Mesendoderm (in vitro differentiated cells): ENCODE measurements at regions not wholly inside any gene's neighbourhood (a gene's known extent, or its start where the extent isn't known, plus 50 kb on each side); places are given as distances from the start of the nearest gene placed in this dataset.
"Not testable (repeated sequence)": the region's sequence is repeated elsewhere in the genome, so short reads cannot be mapped to it uniquely, and the experiment has no call there.

Source experiments
- DNase-seq: peaks from one replicate; pipeline ENCODE4 v3.0.0; 2013
- H2AK5ac ChIP-seq: 2 replicates; pipeline ENCODE4 v1.6.1; 2013; ENCODE audit warnings: low read length, inconsistent platforms
- H2BK120ac ChIP-seq: 2 replicates; pipeline ENCODE4 v1.6.1; 2013; ENCODE audit warnings: low read depth, mild to moderate bottlenecking, low read length, moderate library complexity, mixed read lengths
- H2BK15ac ChIP-seq: replicated peaks from 2 replicates; pipeline ENCODE4 v1.6.1; 2013; ENCODE audit warnings: low read depth, mild to moderate bottlenecking, moderate library complexity
- H2BK5ac ChIP-seq: 2 replicates; pipeline ENCODE4 v1.6.1; 2013; ENCODE audit warnings: low read length, inconsistent platforms
- H3K18ac ChIP-seq: 2 replicates; pipeline ENCODE4 v1.6.1; 2013; ENCODE audit warnings: mild to moderate bottlenecking, low read length, mixed read lengths
- H3K23ac ChIP-seq: one replicate; pipeline ENCODE4 v1.6.1; 2013; ENCODE audit warnings: low read length
- H3K27ac ChIP-seq: 2 replicates; pipeline ENCODE4 v1.5.1; 2013; ENCODE audit warnings: low read depth, mild to moderate bottlenecking, inconsistent platforms, low read length, moderate library complexity
- H3K27me3 ChIP-seq: 2 replicates; pipeline ENCODE4 v1.6.1; 2013; ENCODE audit warnings: low read length, control low read depth, mild to moderate bottlenecking, inconsistent platforms; ENCODE audit not compliant: insufficient read depth, poor library complexity
- H3K36me3 ChIP-seq: 2 replicates; pipeline ENCODE4 v1.6.1; 2013; ENCODE audit warnings: low read length, inconsistent platforms; ENCODE audit not compliant: control insufficient read depth, insufficient read depth
- H3K4ac ChIP-seq: one replicate; pipeline ENCODE4 v1.6.1; 2013; ENCODE audit warnings: low read depth, mild to moderate bottlenecking, low read length, moderate library complexity
- H3K4me1 ChIP-seq: 2 replicates; pipeline ENCODE4 v1.6.1; 2013; ENCODE audit warnings: low read depth, low read length, inconsistent platforms; ENCODE audit not compliant: control insufficient read depth
- H3K4me2 ChIP-seq: 2 replicates; pipeline ENCODE4 v1.6.1; 2013; ENCODE audit warnings: low read length
- H3K4me3 ChIP-seq: 2 replicates; pipeline ENCODE4 v1.5.1; 2013; ENCODE audit warnings: mild to moderate bottlenecking, low read length
- H3K56ac ChIP-seq: one replicate; pipeline ENCODE4 v1.6.1; 2013; ENCODE audit warnings: low read length
- H3K79me1 ChIP-seq: 2 replicates; pipeline ENCODE4 v1.6.1; 2013; ENCODE audit warnings: low read length, inconsistent platforms
- H3K79me2 ChIP-seq: 2 replicates; pipeline ENCODE4 v1.6.1; 2013; ENCODE audit warnings: mild to moderate bottlenecking, low read length; ENCODE audit not compliant: control insufficient read depth, insufficient read depth
- H3K9ac ChIP-seq: 2 replicates; pipeline ENCODE4 v1.6.1; 2013; ENCODE audit warnings: low read length, inconsistent platforms
- H4K5ac ChIP-seq: one replicate; pipeline ENCODE4 v1.6.1; 2013; ENCODE audit warnings: low read length
- H4K8ac ChIP-seq: one replicate; pipeline ENCODE4 v1.6.1; 2013; ENCODE audit warnings: low read depth, mild to moderate bottlenecking, control low read depth, low read length, moderate library complexity
- WGBS: extraction: QIAGEN DNeasy Blood & Tissue Kit; methylation state at CpG from one replicate; pipeline ENCODE4 v1.1.7; 2013; ENCODE audit warnings: low lambda C conversion rate, missing lambda C conversion rate; ENCODE audit not compliant: insufficient coverage; ENCODE audit errors: extremely low coverage; 5-methylcytosine and 5-hydroxymethylcytosine counted together

GRCh38 chrX:33949300-33949699 lies 182.8 kb downstream of the FAM47A start:
- H3K4me3 ChIP-seq = no peak overlapping the region
- H3K27ac ChIP-seq = no peak overlapping the region
- no peak overlapping the region for H4K8ac ChIP-seq
- no peak overlapping the region for H3K4ac ChIP-seq
- no peaks in the 10 kb centered on the region for H3K79me2 ChIP-seq
- no peak overlapping the region for H3K56ac ChIP-seq
- no peak for DNase-seq
- H3K27me3 ChIP-seq = no peaks in the 10 kb centered on the region
- H2BK120ac ChIP-seq = no peak overlapping the region
- no peaks in the 10 kb centered on the region for H3K36me3 ChIP-seq
- no peak overlapping the region for H4K5ac ChIP-seq
- H3K4me2 ChIP-seq = no peak overlapping the region
- H3K79me1 ChIP-seq = no peaks in the 10 kb centered on the region
- no peak overlapping the region for H2AK5ac ChIP-seq
- WGBS = no CpG with 5 or more reads among the region's 2 CpGs
- H2BK15ac ChIP-seq = no peak overlapping the region
- H3K23ac ChIP-seq = no peak overlapping the region
- H3K18ac ChIP-seq = no peak overlapping the region
- no peak overlapping the region for H2BK5ac ChIP-seq
- no peak overlapping the region for H3K9ac ChIP-seq
- no peaks in the 10 kb centered on the region for H3K4me1 ChIP-seq

DNA sequence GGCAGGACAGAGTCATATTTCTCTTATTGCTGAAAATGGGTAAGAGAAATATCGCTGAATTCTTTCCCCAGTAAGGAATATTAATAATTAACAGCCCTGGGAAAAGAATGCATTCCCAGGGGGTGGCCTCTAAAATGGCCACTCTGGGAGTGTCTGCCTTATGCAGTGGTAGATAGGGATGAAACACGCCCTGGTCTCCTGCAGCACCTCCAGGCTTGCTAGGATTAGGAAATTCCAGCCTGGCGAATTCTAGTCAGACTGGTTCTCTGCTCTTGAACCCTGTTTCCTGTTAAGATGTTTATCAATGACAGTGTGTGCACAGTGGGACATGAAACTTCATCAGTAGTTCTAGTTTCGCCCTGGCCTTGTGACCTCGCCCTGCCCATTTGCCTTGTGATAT lies 205.9 kb downstream of the FAM47A start:
- H4K8ac ChIP-seq, H3K79me2 ChIP-seq, H3K9ac ChIP-seq, H3K4me2 ChIP-seq, H3K27ac ChIP-seq, H3K4me1 ChIP-seq, H3K23ac ChIP-seq, H2BK120ac ChIP-seq, H3K36me3 ChIP-seq, H3K4ac ChIP-seq, H3K27me3 ChIP-seq, H2BK5ac ChIP-seq, H3K4me3 ChIP-seq, H3K79me1 ChIP-seq, H3K56ac ChIP-seq, H2BK15ac ChIP-seq, H3K18ac ChIP-seq, H2AK5ac ChIP-seq, H4K5ac ChIP-seq: not testable (repeated sequence)
- no CpG with 5 or more reads among the region's 5 CpGs for WGBS
- peak; percentile 5 for DNase-seq

GRCh38 chrX:33923262-33923661 lies 208.9 kb downstream of the FAM47A start:
- no peak overlapping the region for H3K4me3 ChIP-seq
- no CpG with 5 or more reads among the region's 2 CpGs for WGBS
- DNase-seq = no peak
- no peak overlapping the region for H3K27ac ChIP-seq
- no peak overlapping the region for H3K9ac ChIP-seq
- H3K27me3 ChIP-seq = no peaks in the 10 kb centered on the region
- no peak overlapping the region for H3K18ac ChIP-seq
- no peaks in the 10 kb centered on the region for H3K79me2 ChIP-seq
- H2BK15ac ChIP-seq = no peak overlapping the region
- H2BK5ac ChIP-seq = no peak overlapping the region
- no peak overlapping the region for H3K23ac ChIP-seq
- H3K56ac ChIP-seq = no peak overlapping the region
- H3K4me1 ChIP-seq = no peaks in the 10 kb centered on the region
- H2AK5ac ChIP-seq = no peak overlapping the region
- no peak overlapping the region for H2BK120ac ChIP-seq
- H3K4ac ChIP-seq = no peak overlapping the region
- no peak overlapping the region for H3K4me2 ChIP-seq
- H3K79me1 ChIP-seq = no peaks in the 10 kb centered on the region
- H4K8ac ChIP-seq = no peak overlapping the region
- no peaks in the 10 kb centered on the region for H3K36me3 ChIP-seq
- H4K5ac ChIP-seq = no peak overlapping the region

GRCh38 chrX:33909836-33910235 lies 222.3 kb downstream of the FAM47A start:
- H3K9ac ChIP-seq = no peak overlapping the region
- no peak overlapping the region for H3K4me3 ChIP-seq
- H3K56ac ChIP-seq = peak overlapping the region; percentile 25
- H3K23ac ChIP-seq = no peak overlapping the region
- no peaks in the 10 kb centered on the region for H3K79me2 ChIP-seq
- no peak overlapping the region for H3K4me2 ChIP-seq
- no peaks in the 10 kb centered on the region for H3K36me3 ChIP-seq
- H2BK120ac ChIP-seq = peak overlapping the region; percentile 15
- H3K27me3 ChIP-seq = no peaks in the 10 kb centered on the region
- no peak overlapping the region for H4K5ac ChIP-seq
- H3K27ac ChIP-seq = no peak overlapping the region
- DNase-seq = no peak
- no peak overlapping the region for H2BK5ac ChIP-seq
- no peaks in the 10 kb centered on the region for H3K79me1 ChIP-seq
- no CpG with 5 or more reads among the region's 1 CpG for WGBS
- no peak overlapping the region for H3K18ac ChIP-seq
- H3K4me1 ChIP-seq = no peaks in the 10 kb centered on the region
- H3K4ac ChIP-seq = no peak overlapping the region
- H2AK5ac ChIP-seq = no peak overlapping the region
- no peak overlapping the region for H4K8ac ChIP-seq
- no peak overlapping the region for H2BK15ac ChIP-seq

DNA sequence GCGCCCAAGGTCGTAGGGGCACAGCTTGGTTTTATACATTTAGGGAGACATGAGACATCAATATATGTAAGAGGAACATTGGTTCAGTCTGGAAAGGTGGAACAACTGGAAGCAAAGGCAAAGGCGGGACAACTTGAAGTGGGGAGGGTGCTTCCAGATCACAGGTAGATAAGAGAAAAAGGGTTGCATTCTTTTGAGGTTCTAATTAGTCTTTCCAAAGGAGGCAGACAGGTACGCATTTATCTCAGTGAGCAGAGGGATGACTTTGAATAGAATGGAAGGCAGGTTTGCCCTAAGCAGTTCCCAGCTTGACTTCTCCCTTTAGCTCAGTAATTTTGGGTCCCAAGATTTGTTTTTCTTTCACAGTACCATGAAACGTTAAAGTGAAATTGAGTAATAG lies 223.2 kb downstream of the FAM47A start:
- no peak overlapping the region for H3K9ac ChIP-seq
- H3K4me1 ChIP-seq = no peaks in the 10 kb centered on the region
- no CpG with 5 or more reads among the region's 5 CpGs for WGBS
- no peak overlapping the region for H4K5ac ChIP-seq
- no peak overlapping the region for H3K4me2 ChIP-seq
- H3K27me3 ChIP-seq = no peaks in the 10 kb centered on the region
- H2AK5ac ChIP-seq = no peak overlapping the region
- no peak overlapping the region for H4K8ac ChIP-seq
- H2BK15ac ChIP-seq = no peak overlapping the region
- no peaks in the 10 kb centered on the region for H3K79me1 ChIP-seq
- H3K79me2 ChIP-seq = no peaks in the 10 kb centered on the region
- no peak overlapping the region for H3K18ac ChIP-seq
- H3K56ac ChIP-seq = no peak overlapping the region
- H2BK120ac ChIP-seq = no peak overlapping the region
- no peaks in the 10 kb centered on the region for H3K36me3 ChIP-seq
- no peak overlapping the region for H3K23ac ChIP-seq
- H2BK5ac ChIP-seq = no peak overlapping the region
- no peak overlapping the region for H3K27ac ChIP-seq
- no peak overlapping the region for H3K4ac ChIP-seq
- DNase-seq = peak; percentile 70
- no peak overlapping the region for H3K4me3 ChIP-seq

- Histone ChIP-seq H3K4me3 (no peak overlapping the region), H3K27me3 (no peaks in the 10 kb centered on the region), H4K5ac (no peak overlapping the region), H2BK5ac (no peak overlapping the region), H3K27ac (no peak overlapping the region), H3K4me1 (no peaks in the 10 kb centered on the region), H3K18ac (no peak overlapping the region), H3K56ac (no peak overlapping the region), H2BK15ac (no peak overlapping the region), H3K4me2 (no peak overlapping the region), H3K79me2 (no peaks in the 10 kb centered on the region), H3K79me1 (no peaks in the 10 kb centered on the region), H4K8ac (no peak overlapping the region), H2BK120ac (no peak overlapping the region), H3K9ac (no peak overlapping the region), H3K36me3 (no peaks in the 10 kb centered on the region), H3K23ac (no peak overlapping the region), H2AK5ac (no peak overlapping the region), H3K4ac (no peak overlapping the region)
- DNase-seq = peak; percentile 59
Observed at GRCh38 chrX:33908074-33908473, 224.0 kb downstream of the FAM47A start.
